ENCODE measurements at regions not wholly inside any gene's neighbourhood (a gene's known extent, or its start where the extent isn't known, plus 50 kb on each side); places are given as distances from the start of the nearest gene placed in this dataset.

DNA sequence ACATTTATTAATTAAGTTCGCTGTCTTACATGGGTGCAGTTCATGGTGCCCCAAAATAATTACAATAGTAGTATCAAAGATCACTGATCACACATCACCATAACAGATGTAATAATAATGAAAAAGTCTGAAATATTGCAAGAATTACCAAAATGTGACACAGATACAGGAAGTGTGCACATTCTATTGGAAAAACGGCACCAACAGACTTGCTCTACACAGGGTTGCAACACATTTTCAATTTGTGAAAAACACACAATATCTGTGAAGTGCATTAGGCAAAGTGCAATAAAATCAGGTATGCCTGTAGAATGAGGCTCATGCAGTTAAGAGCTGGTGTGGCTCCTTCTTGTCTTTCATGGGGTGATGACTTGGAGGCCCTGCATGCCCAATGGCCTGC, 265.8 kb downstream of the RPLP1 start:
- TF ChIP-seq, protein P1, sequence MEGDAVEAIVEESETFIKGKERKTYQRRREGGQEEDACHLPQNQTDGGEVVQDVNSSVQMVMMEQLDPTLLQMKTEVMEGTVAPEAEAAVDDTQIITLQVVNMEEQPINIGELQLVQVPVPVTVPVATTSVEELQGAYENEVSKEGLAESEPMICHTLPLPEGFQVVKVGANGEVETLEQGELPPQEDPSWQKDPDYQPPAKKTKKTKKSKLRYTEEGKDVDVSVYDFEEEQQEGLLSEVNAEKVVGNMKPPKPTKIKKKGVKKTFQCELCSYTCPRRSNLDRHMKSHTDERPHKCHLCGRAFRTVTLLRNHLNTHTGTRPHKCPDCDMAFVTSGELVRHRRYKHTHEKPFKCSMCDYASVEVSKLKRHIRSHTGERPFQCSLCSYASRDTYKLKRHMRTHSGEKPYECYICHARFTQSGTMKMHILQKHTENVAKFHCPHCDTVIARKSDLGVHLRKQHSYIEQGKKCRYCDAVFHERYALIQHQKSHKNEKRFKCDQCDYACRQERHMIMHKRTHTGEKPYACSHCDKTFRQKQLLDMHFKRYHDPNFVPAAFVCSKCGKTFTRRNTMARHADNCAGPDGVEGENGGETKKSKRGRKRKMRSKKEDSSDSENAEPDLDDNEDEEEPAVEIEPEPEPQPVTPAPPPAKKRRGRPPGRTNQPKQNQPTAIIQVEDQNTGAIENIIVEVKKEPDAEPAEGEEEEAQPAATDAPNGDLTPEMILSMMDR (IDR thresholded peaks at IDR 0.05), result no peak
- TF ChIP-seq POLR2A (IDR thresholded peaks at IDR 0.05), result no peak
